GM21576 (cell line): ENCODE measurements at regions not wholly inside any gene's neighbourhood (a gene's known extent, or its start where the extent isn't known, plus 50 kb on each side); places are given as distances from the start of the nearest gene placed in this dataset.

Experiments
- ATAC-seq: cut with Tn5 transposase; IDR thresholded peaks from one replicate; pipeline ENCODE4 v1.9.1; 2021; ENCODE audit warnings: mild to moderate bottlenecking, moderate library complexity; ENCODE audit not compliant: unreplicated experiment

DNA sequence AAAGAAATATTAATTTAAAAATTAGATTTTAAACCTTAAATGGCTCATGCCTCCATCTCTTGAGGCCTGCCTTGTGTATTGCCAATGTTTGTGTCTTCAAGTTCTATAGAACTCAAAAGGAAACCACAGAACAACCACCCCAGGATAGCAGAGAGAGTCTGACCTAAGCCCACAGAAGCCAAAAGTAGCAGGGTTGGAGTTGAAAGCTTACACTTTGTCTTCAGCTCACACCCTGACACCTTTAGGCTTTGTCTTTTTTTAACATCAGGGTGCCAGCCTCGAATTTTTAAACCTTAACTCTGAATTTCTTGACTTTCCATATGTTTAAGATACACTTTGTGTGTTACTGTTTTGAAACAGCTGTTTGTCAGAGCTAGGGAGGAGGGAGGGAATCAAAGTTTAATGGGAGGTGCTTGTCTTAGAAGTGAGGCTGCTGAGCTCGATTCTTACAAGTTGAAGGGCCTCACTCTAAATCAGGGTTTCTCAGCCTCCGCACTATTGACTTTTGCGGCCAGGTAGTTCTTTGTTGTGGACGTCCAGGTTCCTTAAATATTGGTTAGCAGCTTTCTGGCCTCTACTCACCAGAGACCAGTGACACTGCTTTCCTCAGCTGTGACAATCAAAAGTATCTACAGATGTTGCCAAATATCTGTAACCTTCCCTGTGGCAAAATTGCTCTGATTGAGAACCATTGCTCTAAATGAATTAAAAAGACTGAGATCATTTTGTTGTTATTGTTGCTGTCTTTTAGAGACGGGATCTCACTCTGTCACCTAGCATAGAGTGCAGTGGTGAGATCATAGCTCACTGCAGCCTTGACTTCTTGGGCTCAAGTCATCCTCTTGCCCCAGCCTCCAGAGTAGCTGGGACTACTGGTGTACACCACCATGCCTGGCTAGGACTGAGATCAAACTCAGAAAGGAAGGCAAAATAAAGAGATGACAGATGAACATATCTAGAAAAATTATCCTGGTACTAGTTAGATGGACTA lies 139.2 kb upstream of the EOMES start:
- no peak for ATAC-seq

DNA sequence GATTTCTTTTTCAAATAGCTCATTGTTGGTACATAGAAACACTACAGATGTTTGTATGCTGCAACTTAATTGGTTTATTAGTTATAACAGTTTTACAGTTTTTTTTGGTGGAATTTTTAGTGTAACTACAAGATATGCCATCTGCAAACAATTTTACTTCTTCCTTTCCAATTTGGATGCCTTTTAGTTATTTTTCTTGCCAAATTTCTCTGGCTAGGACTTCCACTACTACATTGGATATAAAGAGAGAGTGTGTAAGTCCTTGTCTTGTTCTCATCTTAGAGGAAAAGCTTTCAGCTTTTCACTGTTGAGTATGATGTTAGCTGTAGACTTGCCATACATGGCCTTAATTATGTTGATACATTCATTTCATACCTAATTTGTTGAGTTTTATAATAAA lies 143.6 kb upstream of the EOMES start:
- no peak for ATAC-seq

GRCh38 chr3:27869152-27869551 lies 147.0 kb upstream of the EOMES start:
- ATAC-seq: no peak

DNA sequence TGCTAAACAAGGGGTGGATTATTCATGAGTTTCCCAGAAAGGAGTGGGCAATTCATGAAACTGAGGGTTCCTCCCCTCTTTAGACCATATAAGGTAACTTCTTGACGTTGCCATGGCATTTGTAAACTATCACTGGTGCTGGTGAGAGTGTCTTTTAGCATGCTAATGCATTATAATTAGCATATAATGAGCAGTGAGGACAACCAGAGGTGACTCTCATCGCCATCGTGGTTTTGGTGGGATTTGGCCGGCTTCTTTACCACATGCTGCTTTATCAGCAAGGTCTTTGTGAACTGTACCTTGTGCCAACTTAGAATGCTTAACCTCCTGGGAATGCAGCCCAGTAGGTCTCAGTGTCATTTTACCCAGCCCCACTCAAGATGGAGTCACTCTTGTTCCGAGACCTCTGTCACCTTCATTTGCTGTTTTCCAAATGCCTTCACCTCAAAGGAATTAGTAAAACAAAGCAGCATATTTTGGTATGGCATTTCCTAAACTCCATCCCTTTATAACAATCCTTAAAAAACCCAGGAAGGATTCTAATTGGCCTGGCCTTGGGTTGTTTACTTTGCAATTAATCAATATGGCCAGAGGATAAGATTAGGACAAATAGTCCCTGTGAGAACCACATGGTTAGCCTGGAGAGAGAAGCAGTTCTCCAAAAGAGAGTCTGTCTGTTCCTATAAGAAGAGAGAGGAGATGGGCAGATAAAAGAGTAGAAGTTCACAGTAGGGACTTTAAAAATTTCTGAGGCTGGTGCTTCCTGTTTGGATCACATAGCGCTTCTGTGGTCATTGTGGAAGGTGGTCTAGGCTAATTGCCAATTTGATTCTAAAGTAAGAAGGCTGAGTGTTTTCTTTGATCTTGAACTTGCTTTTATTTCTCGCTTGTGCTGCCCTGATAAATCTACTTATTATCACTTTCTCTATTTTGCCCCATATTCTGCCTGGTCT lies 155.2 kb upstream of the EOMES start:
- ATAC-seq: no peak

GRCh38 chr3:27878014-27878383 lies 155.9 kb upstream of the EOMES start:
- no peak for ATAC-seq

DNA sequence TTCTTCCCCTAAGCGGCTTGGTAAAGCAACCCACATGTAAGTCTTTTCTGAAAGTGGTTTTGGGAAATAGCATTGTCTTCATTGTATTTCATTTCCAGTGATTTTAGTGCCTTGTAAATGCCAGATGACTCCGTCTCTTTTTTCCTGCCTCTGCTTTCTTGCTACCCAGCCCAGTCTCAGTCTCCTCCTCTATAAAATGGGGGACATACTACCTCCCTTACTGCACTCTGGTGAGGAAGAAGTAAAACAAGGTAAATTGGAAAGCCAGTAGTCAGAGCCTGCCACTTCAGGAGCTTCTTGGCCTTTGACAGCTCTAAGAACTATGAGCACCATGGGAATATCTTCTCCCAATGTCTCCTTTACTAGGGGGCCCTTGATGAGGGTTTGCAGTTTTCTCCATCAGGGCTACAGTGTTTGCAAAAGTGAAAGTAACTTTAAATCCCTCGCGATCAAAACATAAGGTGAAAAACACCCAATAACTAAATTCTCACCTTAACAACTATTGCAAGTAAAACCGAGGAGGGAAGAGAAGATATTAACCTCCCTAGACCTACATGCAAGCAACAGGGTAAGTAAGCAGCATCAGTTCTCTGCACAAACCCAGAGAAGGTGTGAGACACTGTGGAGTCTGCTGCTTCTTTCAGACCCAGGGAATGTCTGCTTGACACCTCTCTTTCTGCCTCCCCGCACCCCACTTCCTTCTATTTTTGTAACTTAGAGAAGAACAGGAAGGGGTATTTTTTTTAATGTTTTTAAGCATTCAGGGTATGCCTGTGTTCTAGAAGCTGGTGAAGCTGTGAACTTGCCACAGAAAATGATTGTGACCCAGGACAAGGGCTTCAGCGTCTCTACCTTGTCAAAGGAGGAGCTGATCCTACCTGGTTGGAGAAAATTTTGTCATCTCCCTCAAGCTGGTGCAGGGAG lies 159.1 kb upstream of the EOMES start:
- no peak for ATAC-seq

- no peak for ATAC-seq
Measured at GRCh38 chr3:27883266-27883665, 161.1 kb upstream of the EOMES start.

DNA sequence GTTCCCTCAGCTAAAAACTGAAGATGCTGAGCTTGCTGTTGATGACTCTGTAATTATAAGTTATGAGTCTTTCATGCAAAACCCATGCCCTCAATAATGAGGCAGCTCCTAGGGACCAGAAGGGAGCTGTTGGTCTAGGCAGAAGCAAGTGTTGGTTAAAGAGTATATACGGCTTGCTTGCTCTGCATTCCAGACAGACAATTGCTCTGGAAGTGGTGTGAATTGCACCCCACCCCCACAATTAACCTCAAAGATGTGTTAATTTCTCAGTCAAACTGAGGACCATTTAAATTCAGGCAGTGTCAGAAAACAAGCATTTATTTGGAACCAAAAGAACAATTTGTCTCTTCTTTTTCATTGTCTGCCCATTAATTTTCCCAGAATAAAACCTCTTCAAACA lies 163.5 kb upstream of the EOMES start:
- ATAC-seq: no peak

- no peak for ATAC-seq
Measured at GRCh38 chr3:27888562-27888961, 166.4 kb upstream of the EOMES start.

- ATAC-seq: no peak
Measured at GRCh38 chr3:27889745-27890144, 167.6 kb upstream of the EOMES start.

GRCh38 chr3:27900316-27900715 lies 178.2 kb upstream of the EOMES start:
- no peak for ATAC-seq

DNA sequence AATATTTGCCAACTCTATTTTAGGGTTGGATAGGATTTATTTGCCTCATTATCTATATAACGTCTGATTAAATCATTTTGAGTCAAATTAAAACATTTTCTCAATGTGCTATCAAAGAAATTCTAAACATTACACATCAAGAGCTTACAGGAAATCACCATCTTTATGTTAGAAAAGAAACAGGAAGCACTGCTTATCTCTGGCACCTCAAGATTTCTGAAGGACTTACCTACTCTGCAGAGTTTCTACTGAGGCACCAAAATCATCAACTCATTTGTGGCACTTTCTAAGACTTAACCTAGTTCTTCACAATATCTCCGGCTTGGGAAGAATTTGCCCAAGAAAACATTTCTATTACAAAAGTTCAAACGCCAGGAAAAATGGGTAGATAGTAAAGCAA lies 181.3 kb upstream of the EOMES start:
- no peak for ATAC-seq

GRCh38 chr3:27905625-27906024 lies 183.5 kb upstream of the EOMES start:
- no peak for ATAC-seq

DNA sequence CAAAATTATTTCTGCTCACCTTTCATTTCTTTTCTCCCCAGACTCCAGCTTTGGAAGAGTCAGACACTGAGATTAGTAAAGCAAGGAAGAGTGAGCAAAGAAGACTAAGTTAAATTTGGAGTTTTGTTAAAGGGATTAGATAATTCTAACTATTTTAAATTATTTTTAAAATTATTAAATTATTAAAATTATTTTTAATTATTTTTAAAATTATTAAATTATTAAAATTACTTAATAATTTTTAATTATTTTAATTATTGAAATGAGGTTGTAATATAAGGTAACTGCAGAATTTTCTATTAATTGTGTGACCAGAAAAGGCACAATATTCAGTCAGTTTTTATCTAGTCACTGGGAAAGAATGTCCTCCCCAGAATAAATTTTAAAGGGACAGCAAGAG lies 185.0 kb upstream of the EOMES start:
- no peak for ATAC-seq

GRCh38 chr3:27907929-27908328 lies 185.8 kb upstream of the EOMES start:
- no peak for ATAC-seq

- no peak for ATAC-seq
Measured at GRCh38 chr3:27910456-27910855, 188.3 kb upstream of the EOMES start.

DNA sequence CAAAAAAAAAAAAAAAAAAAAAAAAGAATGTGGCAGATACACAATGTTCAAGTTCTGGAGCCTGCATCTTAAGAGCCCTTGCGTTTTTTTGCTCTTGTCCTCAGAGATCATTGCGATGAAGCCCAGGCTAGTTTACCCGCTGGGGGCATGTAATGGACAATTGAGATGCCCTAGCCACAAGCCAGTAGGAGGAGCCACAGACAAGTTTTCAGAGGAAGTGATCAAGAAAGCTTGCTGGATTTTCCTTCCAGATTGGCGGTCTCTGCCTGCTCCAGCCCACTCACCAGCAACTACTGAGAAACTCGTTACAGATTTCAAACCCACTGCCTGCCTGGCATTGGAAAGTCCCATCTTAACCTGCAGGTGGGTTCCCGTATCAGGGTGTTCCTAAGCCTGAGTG lies 192.1 kb upstream of the EOMES start:
- no peak for ATAC-seq

GRCh38 chr3:27923349-27924068 lies 201.4 kb upstream of the EOMES start:
- no peak for ATAC-seq

GRCh38 chr3:27927882-27928281 lies 205.8 kb upstream of the EOMES start:
- no peak for ATAC-seq

DNA sequence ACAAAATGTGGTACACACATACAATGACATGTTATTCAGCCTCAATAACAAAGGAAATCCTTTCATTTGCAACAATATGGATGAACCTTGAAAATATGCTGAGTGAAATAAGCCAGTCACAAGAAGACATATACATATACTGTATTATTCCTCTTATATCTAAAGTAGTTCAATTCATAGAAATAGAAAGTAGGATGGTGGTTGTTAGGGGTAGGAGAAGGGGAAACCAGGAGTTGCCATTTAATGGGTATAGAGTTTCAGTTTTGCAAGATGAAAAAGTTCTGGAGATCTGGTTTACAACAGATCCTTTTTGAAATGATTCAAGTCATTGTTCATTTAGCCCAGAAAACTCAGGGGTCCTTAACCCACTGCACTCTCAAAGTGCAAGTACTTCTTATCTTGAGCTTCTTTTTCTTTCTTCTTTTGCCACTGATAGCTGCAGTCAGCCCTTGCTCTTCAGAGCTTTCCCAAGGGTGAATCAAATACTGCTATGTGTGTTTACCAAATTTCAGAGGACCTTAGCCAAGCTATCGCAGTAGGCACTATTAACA lies 208.0 kb upstream of the EOMES start:
- ATAC-seq: no peak
